Dermis microvascular lymphatic vessel endothelial cell (primary cell): ENCODE measurements at regions not wholly inside any gene's neighbourhood (a gene's known extent, or its start where the extent isn't known, plus 50 kb on each side); places are given as distances from the start of the nearest gene placed in this dataset.
A peak's percentile ranks its signal among the peaks of the same experiment; 100 is the strongest.

Source experiments
- DNase-seq, 2 donors: peaks; one replicate each; pipeline versions ENCODE4 v3.0.0 to v3.0.0-alpha.2; 2010; ENCODE audit warnings: low read depth in 2 of 2

- no peak for DNase-seq
Observed at GRCh38 chr7:47148536-47149207, 433.2 kb downstream of the TNS3 start.

- no peak for DNase-seq
Observed at GRCh38 chr7:47147213-47147631, 434.7 kb downstream of the TNS3 start.

- DNase-seq: no peak
Observed at GRCh38 chr7:47145982-47146381, 435.9 kb downstream of the TNS3 start.

GRCh38 chr7:47145186-47145725 lies 436.7 kb downstream of the TNS3 start:
- no peak for DNase-seq

- no peak for DNase-seq
Observed at GRCh38 chr7:47143339-47143738, 438.6 kb downstream of the TNS3 start.

- DNase-seq: no peak
Observed at GRCh38 chr7:47142867-47143175, 439.1 kb downstream of the TNS3 start.

- DNase-seq: no peak
Observed at GRCh38 chr7:47142169-47142866, 439.6 kb downstream of the TNS3 start.

- no peak for DNase-seq
Observed at GRCh38 chr7:47132471-47132870, 449.4 kb downstream of the TNS3 start.

GRCh38 chr7:47128700-47129099 lies 453.2 kb downstream of the TNS3 start:
- DNase-seq: no peak

- DNase-seq: no peak
Observed at GRCh38 chr7:47125529-47125928, 456.4 kb downstream of the TNS3 start.

GRCh38 chr7:47119261-47119865 lies 462.5 kb downstream of the TNS3 start:
- no peak for DNase-seq

GRCh38 chr7:47104206-47104549 lies 477.7 kb downstream of the TNS3 start:
- DNase-seq: no peak

- no peak for DNase-seq
Observed at GRCh38 chr7:47103498-47104205, 478.3 kb downstream of the TNS3 start.

GRCh38 chr7:47102331-47102841 lies 479.5 kb downstream of the TNS3 start:
- no peak for DNase-seq

GRCh38 chr7:47100817-47101435 lies 481.0 kb downstream of the TNS3 start:
- DNase-seq: peak; percentile 23 to 66

GRCh38 chr7:47100148-47100816 lies 481.6 kb downstream of the TNS3 start:
- no peak for DNase-seq

GRCh38 chr7:47097431-47097830 lies 484.5 kb downstream of the TNS3 start:
- DNase-seq: no peak

GRCh38 chr7:47095946-47096345 lies 486.0 kb downstream of the TNS3 start:
- DNase-seq: no peak

GRCh38 chr7:47094462-47094861 lies 487.4 kb downstream of the TNS3 start:
- no peak for DNase-seq

- DNase-seq: no peak
Observed at GRCh38 chr7:47093320-47094234, 488.3 kb downstream of the TNS3 start.
